ENCODE measurements at regions not wholly inside any gene's neighbourhood (a gene's known extent, or its start where the extent isn't known, plus 50 kb on each side); places are given as distances from the start of the nearest gene placed in this dataset.

DNA sequence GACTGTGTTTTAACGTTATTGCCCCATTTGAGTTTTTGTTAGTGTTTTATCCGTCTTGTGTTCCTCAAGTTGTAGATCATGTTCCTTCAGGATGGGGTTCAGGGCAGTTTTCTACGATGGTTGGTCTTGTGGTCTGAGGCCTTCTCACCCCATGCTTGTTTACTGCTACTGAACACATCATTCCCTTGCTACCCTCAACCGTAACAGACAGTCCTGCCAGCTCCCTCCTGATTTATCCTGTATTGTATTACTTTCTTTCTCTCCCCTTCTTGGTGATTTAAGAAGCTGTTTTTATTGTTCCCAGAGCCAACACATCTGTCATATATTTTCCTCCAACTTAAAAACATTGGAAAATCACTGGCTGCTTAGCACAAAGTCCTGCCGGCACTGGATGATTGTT, 719.8 kb downstream of the INHBA start:
- DNase-seq (ENCODE audit: low read depth in 2 of 3, low spot score in 2 of 3) = no peak

DNA sequence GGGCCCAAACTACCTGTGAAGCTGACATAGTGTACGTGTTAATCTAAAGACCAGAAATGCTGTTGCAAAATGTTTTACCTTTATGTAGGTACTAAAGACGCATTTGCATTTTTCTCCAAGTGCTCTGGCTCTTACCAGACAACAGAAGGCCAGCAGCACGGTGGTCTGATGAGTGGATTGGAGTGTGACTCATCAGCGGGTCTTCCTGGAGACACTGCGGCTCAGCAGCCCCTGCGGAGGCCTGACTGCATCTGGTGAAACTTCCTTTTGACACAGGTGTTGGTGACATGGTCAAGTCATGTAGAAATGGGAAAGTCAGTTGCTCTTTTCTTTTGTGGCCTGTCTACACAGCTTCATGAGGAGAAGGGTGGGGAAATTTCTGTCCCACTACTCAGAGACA, 723.6 kb downstream of the INHBA start:
- DNase-seq (ENCODE audit: low read depth in 2 of 3, low spot score in 2 of 3) = no peak

DNA sequence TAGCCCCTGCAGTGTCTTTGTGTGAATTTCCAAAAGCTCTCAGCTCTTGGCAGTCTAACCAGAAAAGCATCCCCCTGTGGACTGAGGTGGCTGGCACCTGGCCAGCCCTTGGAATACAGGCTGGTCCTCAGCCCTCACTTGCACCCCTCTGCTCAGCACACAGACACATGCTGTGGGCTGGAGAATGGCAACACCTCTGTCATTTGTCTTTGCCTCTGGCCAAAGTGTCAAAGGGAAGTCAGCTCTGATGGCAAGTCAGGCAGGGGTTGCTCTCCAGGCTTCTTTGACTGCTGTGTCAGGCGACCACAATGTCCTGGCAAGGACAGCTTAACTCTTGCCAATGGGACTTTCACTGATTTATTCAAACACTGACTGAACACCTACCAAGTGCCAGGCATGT, 724.8 kb downstream of the INHBA start:
- DNase-seq (ENCODE audit: low read depth in 2 of 3, low spot score in 2 of 3) = no peak

- no peak for DNase-seq (ENCODE audit: low read depth in 2 of 3, low spot score in 2 of 3)
Measured at GRCh38 chr7:40977533-40977932, 725.4 kb downstream of the INHBA start.

DNA sequence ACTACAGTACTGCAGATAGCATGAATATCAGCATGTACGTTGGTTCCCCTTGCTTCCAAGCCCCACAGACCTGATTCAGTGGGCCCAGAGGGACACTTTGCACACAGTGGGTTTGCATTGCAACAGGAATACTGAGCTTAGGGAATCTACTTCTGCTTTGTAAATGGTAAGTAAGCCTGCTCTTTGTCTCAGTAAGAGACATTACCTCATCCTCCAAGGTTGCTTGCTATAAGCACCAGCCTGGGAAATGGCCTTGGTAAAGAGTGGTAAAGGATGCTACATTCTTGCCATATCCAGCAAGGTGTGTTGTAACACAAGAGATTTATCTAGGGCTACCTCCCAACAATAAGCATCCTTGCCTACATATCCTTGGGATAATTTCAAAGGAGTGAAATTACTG, 730.5 kb downstream of the INHBA start:
- DNase-seq (ENCODE audit: low read depth in 2 of 3, low spot score in 2 of 3) = no peak

GRCh38 chr7:40969641-40970040, 733.2 kb downstream of the INHBA start:
- DNase-seq (ENCODE audit: low read depth in 2 of 3, low spot score in 2 of 3) = no peak

- no peak for DNase-seq (ENCODE audit: low read depth in 2 of 3, low spot score in 2 of 3)
Measured at GRCh38 chr7:40966693-40967092, 736.2 kb downstream of the INHBA start.

- DNase-seq (ENCODE audit: low read depth in 2 of 3, low spot score in 2 of 3) = no peak
Measured at GRCh38 chr7:40965774-40966173, 737.1 kb downstream of the INHBA start.

- DNase-seq (ENCODE audit: low read depth in 2 of 3, low spot score in 2 of 3) = no peak
Measured at GRCh38 chr7:40965016-40965415, 737.9 kb downstream of the INHBA start.

- DNase-seq (ENCODE audit: low read depth in 2 of 3, low spot score in 2 of 3) = no peak
Measured at GRCh38 chr7:40964610-40965009, 738.3 kb downstream of the INHBA start.

GRCh38 chr7:40959955-40960354, 742.9 kb downstream of the INHBA start:
- DNase-seq (ENCODE audit: low read depth in 2 of 3, low spot score in 2 of 3) = no peak

- no peak for DNase-seq (ENCODE audit: low read depth in 2 of 3, low spot score in 2 of 3)
Measured at GRCh38 chr7:40948239-40948638, 754.7 kb downstream of the INHBA start.

GRCh38 chr7:40947566-40947965, 755.3 kb downstream of the INHBA start:
- no peak for DNase-seq (ENCODE audit: low read depth in 2 of 3, low spot score in 2 of 3)

DNA sequence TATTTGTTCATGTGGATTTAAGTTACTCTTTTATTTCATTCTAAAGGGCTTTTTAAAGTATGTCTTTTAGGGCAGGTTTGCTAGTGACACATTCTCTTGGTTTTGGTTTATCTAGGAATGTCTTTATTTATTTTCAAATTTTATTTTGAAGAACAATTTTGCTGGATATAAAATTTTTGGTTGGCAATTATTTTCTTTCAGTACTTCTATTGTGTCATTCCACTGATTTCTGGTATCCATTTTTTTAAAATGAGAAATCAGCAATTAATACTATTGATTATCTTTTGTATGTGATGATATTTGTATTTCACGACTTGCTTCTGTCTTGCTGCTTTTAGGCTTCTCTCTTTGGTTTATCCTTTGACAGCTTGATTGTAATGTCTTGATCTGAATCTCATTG, 756.3 kb downstream of the INHBA start:
- no peak for DNase-seq (ENCODE audit: low read depth in 2 of 3, low spot score in 2 of 3)

DNA sequence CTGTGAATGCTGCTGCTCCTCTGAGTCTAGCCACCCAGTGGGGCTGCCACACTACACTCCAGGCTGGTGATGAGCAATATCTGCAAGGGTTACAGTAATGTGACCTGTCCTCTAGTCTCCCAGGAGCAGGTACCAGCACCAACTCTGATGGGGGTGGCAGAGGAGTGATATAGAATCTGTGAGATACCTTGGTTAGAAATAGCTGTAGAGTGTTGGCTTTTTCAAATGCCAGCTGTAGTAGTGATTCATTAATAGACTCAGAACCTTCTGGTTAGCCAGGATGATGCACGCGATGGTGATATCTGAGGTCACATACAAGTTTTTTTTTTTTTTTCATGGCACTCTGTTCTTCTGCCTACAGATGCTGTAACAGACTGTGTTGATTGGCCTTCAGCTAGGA, 757.1 kb downstream of the INHBA start:
- no peak for DNase-seq (ENCODE audit: low read depth in 2 of 3, low spot score in 2 of 3)

- DNase-seq (ENCODE audit: low read depth in 2 of 3, low spot score in 2 of 3) = no peak
Measured at GRCh38 chr7:40944981-40945585, 757.8 kb downstream of the INHBA start.

DNA sequence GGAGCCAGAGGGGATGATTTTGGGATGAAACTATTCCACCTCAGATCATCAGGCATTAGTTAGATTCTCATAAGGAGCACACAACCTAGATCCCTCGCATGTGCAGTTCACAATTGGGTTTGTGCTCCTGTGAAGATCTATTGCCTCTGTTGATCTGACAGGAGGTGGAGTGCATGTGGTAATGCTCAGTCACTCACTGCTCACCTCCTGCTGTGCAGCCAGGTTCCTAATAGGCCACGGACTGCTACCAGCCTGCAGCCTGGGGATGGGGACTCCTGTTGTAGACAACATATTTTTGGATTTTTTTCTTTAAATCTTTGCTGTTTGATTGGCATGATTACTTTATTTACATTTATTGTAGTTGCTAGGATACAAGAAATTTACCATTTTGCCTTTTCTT, 765.0 kb downstream of the INHBA start:
- DNase-seq (ENCODE audit: low read depth in 2 of 3, low spot score in 2 of 3) = no peak

DNA sequence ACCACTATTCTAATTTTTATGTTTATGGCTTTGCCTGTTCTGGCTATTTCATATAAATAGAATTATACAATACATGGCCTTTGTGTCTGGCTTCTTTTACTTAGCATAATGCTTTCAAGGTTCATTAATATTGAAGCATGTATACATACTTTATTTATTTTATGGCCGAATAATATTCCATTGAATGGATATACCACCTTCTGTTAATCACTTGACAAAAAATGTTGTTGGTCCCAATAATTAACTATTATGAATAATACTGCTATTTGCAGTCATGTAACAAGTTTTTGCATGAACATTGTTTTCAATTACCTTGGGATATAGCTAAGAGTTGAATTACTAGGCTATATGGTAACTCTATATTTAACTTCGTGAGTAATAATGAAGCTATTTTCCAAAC, 767.5 kb downstream of the INHBA start:
- DNase-seq (ENCODE audit: low read depth in 2 of 3, low spot score in 2 of 3) = no peak

- no peak for DNase-seq (ENCODE audit: low read depth in 2 of 3, low spot score in 2 of 3)
Measured at GRCh38 chr7:40923626-40924025, 779.3 kb downstream of the INHBA start.

GRCh38 chr7:40922316-40922670, 780.6 kb downstream of the INHBA start:
- no peak for DNase-seq (ENCODE audit: low read depth in 2 of 3, low spot score in 2 of 3)

DNA sequence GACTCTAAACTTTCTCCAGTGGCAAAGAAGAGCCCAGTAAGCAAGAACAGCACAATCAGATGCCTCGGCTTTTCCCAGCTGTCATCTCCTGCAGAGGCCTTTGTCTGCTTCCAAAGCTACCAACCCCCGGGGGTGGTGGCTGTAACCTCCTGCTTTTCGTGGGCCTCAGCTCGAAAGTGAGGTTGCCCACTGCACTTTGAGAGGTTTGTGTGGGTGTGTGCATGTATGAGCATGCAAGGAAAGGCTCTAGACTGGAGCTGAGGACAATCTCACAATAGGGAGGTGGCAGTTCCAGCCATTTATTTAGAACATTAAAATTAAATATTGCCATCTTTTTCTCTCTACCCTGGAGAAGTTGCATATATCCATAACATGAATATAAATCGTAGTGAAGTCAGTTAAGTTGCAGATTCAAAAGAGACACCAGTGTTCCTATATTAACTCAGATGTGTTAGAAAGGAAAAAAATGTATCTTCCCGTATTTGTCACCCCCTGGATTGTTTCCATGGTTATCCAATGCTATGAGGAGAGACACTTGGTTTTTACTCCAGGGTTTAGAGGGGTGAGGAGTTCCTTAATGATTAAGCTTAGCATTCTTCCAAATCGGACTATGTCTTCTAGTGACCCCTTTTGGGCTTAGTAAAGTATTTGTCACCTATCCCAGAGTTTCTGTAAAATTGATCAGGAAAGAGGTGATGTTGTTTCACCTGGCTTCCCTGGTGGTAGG, 781.1 kb downstream of the INHBA start:
- no peak for DNase-seq (ENCODE audit: low read depth in 2 of 3, low spot score in 2 of 3)

- no peak for DNase-seq (ENCODE audit: low read depth in 2 of 3, low spot score in 2 of 3)
Measured at GRCh38 chr7:40918701-40919271, 784.0 kb downstream of the SUGCT start.

DNA sequence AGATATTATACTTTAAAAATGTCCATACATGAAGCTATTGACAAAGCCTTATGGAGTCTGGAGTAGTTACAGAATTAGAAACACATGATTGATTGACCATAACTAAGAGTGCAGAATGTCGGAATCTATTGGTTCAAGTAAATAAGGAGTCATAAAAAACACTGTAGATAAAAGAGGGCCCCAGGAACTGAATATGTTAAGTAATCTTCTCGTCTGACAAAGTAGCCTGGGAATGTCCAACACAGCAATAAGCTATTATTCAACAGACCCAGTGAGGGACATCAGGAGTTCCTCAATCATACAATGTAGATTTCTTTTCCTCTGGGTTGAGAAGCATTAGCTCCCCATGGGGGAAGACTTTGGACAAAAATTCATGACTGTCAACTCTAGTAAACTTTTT, 782.0 kb downstream of the SUGCT start:
- DNase-seq (ENCODE audit: low read depth in 2 of 3, low spot score in 2 of 3) = no peak

All from hematopoietic multipotent progenitor cell (in vitro differentiated cells).